IMR-90 (cell line): ENCODE measurements at regions not wholly inside any gene's neighbourhood (a gene's known extent, or its start where the extent isn't known, plus 50 kb on each side); places are given as distances from the start of the nearest gene placed in this dataset.

Experiments used
- ATAC-seq: fragments of 200-7000 bp; cut with Tn5 transposase; 2 replicates; pipeline ENCODE4 v1.9.1; 2020; ENCODE audit warnings: low read depth, mild to moderate bottlenecking, moderate library complexity
- BruUV-seq: library from RNA; stranded (reverse); fragments of 400-500 nt; replicated peaks from 2 replicates; lab custom pipeline; 2021; lab: Mats Ljungman, UMichigan
- CTCF ChIA-PET: fragments of 300-600 bp; formaldehyde crosslinking; extraction: SDS; loops from one replicate; lab custom pipeline; 2021; ENCODE audit warnings: antibody characterized with exemption; lab: Yijun Ruan, JAX
- POLR2A ChIA-PET: fragments of 300-600 bp; sonication (Branson Sonifier 250); formaldehyde crosslinking; loops from one replicate; lab custom pipeline; 2022; ENCODE audit warnings: antibody characterized with exemption; ENCODE audit not compliant: unreplicated experiment; lab: Charles Lee
- DNase-seq: peaks from one replicate; pipeline ENCODE4 v3.0.0; 2013
- H2AFZ ChIP-seq: replicated peaks from 2 replicates; pipeline ENCODE3; 2013; ENCODE audit warnings: low read length, mild to moderate bottlenecking; ENCODE audit not compliant: poor library complexity
- H2AK5ac ChIP-seq: 2 replicates; pipeline ENCODE4 v1.6.1; 2013; ENCODE audit warnings: low read depth, low read length, inconsistent platforms
- H2AK9ac ChIP-seq: replicated peaks from 2 replicates; pipeline ENCODE3; 2013; ENCODE audit warnings: mild to moderate bottlenecking, low read depth, low read length, moderate library complexity; ENCODE audit not compliant: poor library complexity
- H2BK120ac ChIP-seq: 2 replicates; pipeline ENCODE4 v1.6.1; 2013; ENCODE audit warnings: low read depth, low read length, inconsistent platforms
- H2BK15ac ChIP-seq: 3 replicates; pipeline ENCODE4 v1.6.1; 2013; ENCODE audit warnings: low read depth, low read length, inconsistent platforms
- H2BK20ac ChIP-seq: 2 replicates; pipeline ENCODE4 v1.6.1; 2013; ENCODE audit warnings: low read depth, mild to moderate bottlenecking, inconsistent platforms, low read length, moderate library complexity
- H2BK5ac ChIP-seq: 2 replicates; pipeline ENCODE4 v1.6.1; 2013; ENCODE audit warnings: mild to moderate bottlenecking, low read depth, low read length, inconsistent platforms; ENCODE audit not compliant: poor library complexity, severe bottlenecking
- H3K14ac ChIP-seq: replicated peaks from 2 replicates; pipeline ENCODE4 v1.6.1; 2013; ENCODE audit warnings: low read depth, low read length, inconsistent platforms
- H3K18ac ChIP-seq: 2 replicates; pipeline ENCODE4 v1.6.1; 2013; ENCODE audit warnings: low read depth, low read length, control low read depth
- H3K23ac ChIP-seq: 2 replicates; pipeline ENCODE4 v1.6.1; 2013; ENCODE audit warnings: low read depth, low read length, inconsistent platforms
- H3K27ac ChIP-seq: 2 replicates; pipeline ENCODE4 v1.5.1; 2013; ENCODE audit warnings: mild to moderate bottlenecking, control low read depth, low read length; ENCODE audit not compliant: insufficient read depth
- H3K27me3 ChIP-seq: 2 replicates; pipeline ENCODE4 v1.6.1; 2013; ENCODE audit warnings: low read length; ENCODE audit not compliant: control insufficient read depth, insufficient read depth
- H3K36me3 ChIP-seq: 2 replicates; pipeline ENCODE4 v1.6.1; 2013; ENCODE audit warnings: low read length, mixed read lengths; ENCODE audit not compliant: control insufficient read depth, insufficient read depth
- H3K4ac ChIP-seq: 2 replicates; pipeline ENCODE4 v1.6.1; 2013; ENCODE audit warnings: low read depth, low read length, inconsistent platforms
- H3K4me1 ChIP-seq: 2 replicates; pipeline ENCODE4 v1.6.1; 2013; ENCODE audit warnings: low read length, mixed read lengths; ENCODE audit not compliant: control insufficient read depth, insufficient read depth
- H3K4me2 ChIP-seq: 2 replicates; pipeline ENCODE4 v1.6.1; 2013; ENCODE audit warnings: low read depth, mild to moderate bottlenecking, control low read depth, low read length, moderate library complexity
- H3K4me3 ChIP-seq: 2 replicates; pipeline ENCODE4 v1.5.1; 2013; ENCODE audit warnings: low read depth, mild to moderate bottlenecking, control low read depth, low read length, moderate library complexity; ENCODE audit not compliant: insufficient read depth
- H3K56ac ChIP-seq: 2 replicates; pipeline ENCODE4 v1.6.1; 2013; ENCODE audit warnings: low read length, inconsistent platforms; ENCODE audit not compliant: insufficient read depth; ENCODE audit errors: extremely low read depth
- H3K79me1 ChIP-seq, 2 experiments: 2 replicates each; pipeline ENCODE4 v1.6.1; 2013; ENCODE audit warnings: low read length in 2 of 2, inconsistent platforms in 1 of 2, low read depth in 1 of 2
- H3K9ac ChIP-seq: 2 replicates; pipeline ENCODE4 v1.6.1; 2013; ENCODE audit warnings: low read depth, low read length, control low read depth
- H3K9me1 ChIP-seq: 2 replicates; pipeline ENCODE4 v1.6.1; 2013; ENCODE audit warnings: low read length, inconsistent platforms; ENCODE audit not compliant: insufficient read depth
- H3K9me3 ChIP-seq: 2 replicates; pipeline ENCODE4 v1.6.1; 2013; ENCODE audit warnings: low read length; ENCODE audit not compliant: control insufficient read depth, insufficient read depth
- H4K20me1 ChIP-seq: 2 replicates; pipeline ENCODE4 v1.6.1; 2013; ENCODE audit warnings: low read length, inconsistent platforms; ENCODE audit not compliant: insufficient read depth
- H4K5ac ChIP-seq: 2 replicates; pipeline ENCODE4 v1.6.1; 2013; ENCODE audit warnings: mild to moderate bottlenecking, low read depth, low read length, control low read depth
- H4K8ac ChIP-seq, 2 experiments: 2 replicates each; pipeline ENCODE4 v1.6.1; 2013; ENCODE audit warnings: low read depth in 2 of 2, low read length in 2 of 2, control low read depth in 1 of 2, inconsistent platforms in 1 of 2
- H4K91ac ChIP-seq: 2 replicates; pipeline ENCODE4 v1.6.1; 2013; ENCODE audit warnings: low read depth, low read length, inconsistent platforms; ENCODE audit not compliant: insufficient read depth
- POLR2A ChIP-seq: IDR thresholded peaks from 2 replicates; pipeline ENCODE4 v1.6.1; 2012; ENCODE audit warnings: mild to moderate bottlenecking, low read depth, low read length
- WGBS, 2 experiments: methylation state at CpG; one replicate each; pipeline versions ENCODE4 v1.1.5 to v1.1.7; 2013; ENCODE audit warnings: missing lambda C conversion rate in 2 of 2; ENCODE audit not compliant: insufficient read length in 1 of 2; ENCODE audit errors: extremely low coverage in 2 of 2; 5-methylcytosine and 5-hydroxymethylcytosine counted together
- dilution Hi-C: fragments of 300-500 bp; cut with HindIII; formaldehyde crosslinking; loops from one replicate; pipeline ENCODE4 v1.14.3; 2018; ENCODE audit warnings: low sequenced_read_pairs; ENCODE audit not compliant: unreplicated experiment
- in situ Hi-C: fragments of 300-500 bp; cut with MboI; formaldehyde crosslinking; loops from 3 replicates; pipeline ENCODE4 v1.14.3; 2019; ENCODE audit warnings: low sequenced_read_pairs, inconsistent platforms, mixed read lengths
- intact Hi-C: fragments of 100-400 bp; cut with micrococcal nuclease; formaldehyde crosslinking; loops from 2 replicates; pipeline ENCODE4 v1.10.0; 2022

DNA sequence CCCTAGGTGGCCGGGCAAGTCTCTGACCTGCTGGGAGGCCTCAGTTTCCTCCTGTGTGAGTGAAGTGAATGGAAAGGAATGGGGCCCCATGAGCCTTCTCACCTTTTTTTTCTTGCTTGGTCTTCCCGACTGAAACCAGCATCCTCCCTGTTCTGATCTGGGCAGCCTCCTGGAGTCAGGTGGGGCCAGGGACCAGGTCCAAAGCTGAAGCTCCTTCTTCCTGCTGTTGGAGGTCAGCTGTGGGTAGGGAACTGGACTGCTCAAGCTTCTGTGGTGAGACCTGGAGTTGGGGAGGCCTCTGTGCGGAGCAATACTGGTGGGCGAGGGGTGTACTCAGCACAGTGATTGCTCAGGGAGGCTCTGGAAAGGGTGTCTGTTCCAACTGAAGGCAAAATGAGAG is 99.7 kb downstream of the PCSK1 start:
- Histone ChIP-seq H3K4me1 (peaks cover 21% of the 10 kb centered on the region), H3K23ac (no peak overlapping the region), H2AFZ (peak overlapping the region; percentile 18), H2AK9ac (no peak overlapping the region), H3K56ac (no peak overlapping the region), H2BK5ac (peak overlapping the region; percentile 13), H3K4me2 (no peak overlapping the region), H3K14ac (0 out of 2 replicates have a peak overlapping the region, but pooled peaks have one; percentile 34), H3K9me3 (no peaks in the 10 kb centered on the region), H3K27me3 (no peaks in the 10 kb centered on the region), H2BK120ac (peak overlapping the region; percentile 93), H4K8ac (peak overlapping the region; percentile 14 to 31; a peak in 2 of 4 replicates), H3K79me1 (peaks cover 0 to 12% of the 10 kb centered on the region in 2 experiments; a peak in 1 of 4 replicates), H3K9me1 (peaks cover 5% of the 10 kb centered on the region; the same call in 1 of the 2 replicates), H3K4ac (peak overlapping the region; percentile 74), H2AK5ac (peak overlapping the region; percentile 60; the same call in 1 of the 2 replicates), H4K5ac (peak overlapping the region; percentile 67), H3K9ac (no peak overlapping the region), H2BK20ac (peak overlapping the region; percentile 67; the same call in 1 of the 2 replicates), H3K18ac (peak overlapping the region; percentile 82), H2BK15ac (peak overlapping the region; percentile 71; the same call in 2 of the 3 replicates), H3K27ac (no peak overlapping the region), H4K91ac (peak overlapping the region; percentile 79), H3K36me3 (no peaks in the 10 kb centered on the region), H4K20me1 (no peaks in the 10 kb centered on the region), H3K4me3 (no peak overlapping the region)
- no TSS peak for BruUV-seq
- in situ Hi-C loops = no loop called here
- POLR2A ChIA-PET = no interaction called here
- DNase-seq = no peak
- WGBS, 2 experiments = 100% methylated on average over 2 of the region's 4 CpGs; no CpG with 5 or more reads in 1 of the 2 experiments
- no peak for TF ChIP-seq POLR2A
- no peak for ATAC-seq
- intact Hi-C loops = loop anchor here (10.0 kb wide), 2 partner anchors 159 to 219 kb away; no protein-coding TSS in a partner anchor
- CTCF ChIA-PET = no interaction called here
- dilution Hi-C loops = no loop called here
